NB4 (cell line): ENCODE measurements at regions not wholly inside any gene's neighbourhood (a gene's known extent, or its start where the extent isn't known, plus 50 kb on each side); places are given as distances from the start of the nearest gene placed in this dataset.

Experiments used
- POLR2A ChIP-seq: IDR thresholded peaks from 2 replicates; pipeline ENCODE4 v1.6.1; 2011; ENCODE audit warnings: mild to moderate bottlenecking; ENCODE audit not compliant: insufficient read length; ENCODE audit errors: extremely low read depth
- TF ChIP-seq, protein P1 (sequence below): IDR thresholded peaks from one replicate; pipeline ENCODE4 v1.5.1; 2012; ENCODE audit warnings: low read depth, low read length
- TF ChIP-seq, protein P2 (sequence below): IDR thresholded peaks from 2 replicates; pipeline ENCODE4 v1.6.1; 2011; ENCODE audit warnings: low read depth, low read length

DNA sequence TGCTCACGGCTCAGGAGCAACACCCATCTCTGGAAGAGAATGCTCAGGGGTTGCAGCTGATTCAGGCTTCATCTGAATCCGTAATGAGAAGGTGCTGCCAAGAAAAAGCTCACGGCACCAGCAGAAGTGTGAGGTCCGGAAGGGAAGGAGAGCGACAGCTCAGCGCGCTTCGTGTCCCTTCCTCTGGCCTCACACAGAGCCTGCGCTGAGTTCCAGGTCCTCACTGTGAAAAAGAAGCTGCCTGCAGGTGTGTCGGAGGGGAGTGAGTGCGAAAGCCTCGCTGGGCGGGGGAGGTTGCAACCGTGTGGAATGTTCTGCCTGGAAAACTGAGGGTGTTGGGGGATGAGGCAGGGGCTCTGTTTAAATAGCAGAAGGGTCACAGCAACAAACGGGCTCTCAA, 76.2 kb upstream of the TWIST2 start:
- TF ChIP-seq, protein P1, sequence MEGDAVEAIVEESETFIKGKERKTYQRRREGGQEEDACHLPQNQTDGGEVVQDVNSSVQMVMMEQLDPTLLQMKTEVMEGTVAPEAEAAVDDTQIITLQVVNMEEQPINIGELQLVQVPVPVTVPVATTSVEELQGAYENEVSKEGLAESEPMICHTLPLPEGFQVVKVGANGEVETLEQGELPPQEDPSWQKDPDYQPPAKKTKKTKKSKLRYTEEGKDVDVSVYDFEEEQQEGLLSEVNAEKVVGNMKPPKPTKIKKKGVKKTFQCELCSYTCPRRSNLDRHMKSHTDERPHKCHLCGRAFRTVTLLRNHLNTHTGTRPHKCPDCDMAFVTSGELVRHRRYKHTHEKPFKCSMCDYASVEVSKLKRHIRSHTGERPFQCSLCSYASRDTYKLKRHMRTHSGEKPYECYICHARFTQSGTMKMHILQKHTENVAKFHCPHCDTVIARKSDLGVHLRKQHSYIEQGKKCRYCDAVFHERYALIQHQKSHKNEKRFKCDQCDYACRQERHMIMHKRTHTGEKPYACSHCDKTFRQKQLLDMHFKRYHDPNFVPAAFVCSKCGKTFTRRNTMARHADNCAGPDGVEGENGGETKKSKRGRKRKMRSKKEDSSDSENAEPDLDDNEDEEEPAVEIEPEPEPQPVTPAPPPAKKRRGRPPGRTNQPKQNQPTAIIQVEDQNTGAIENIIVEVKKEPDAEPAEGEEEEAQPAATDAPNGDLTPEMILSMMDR, result no peak
- no peak for TF ChIP-seq POLR2A
- TF ChIP-seq, protein P2, sequence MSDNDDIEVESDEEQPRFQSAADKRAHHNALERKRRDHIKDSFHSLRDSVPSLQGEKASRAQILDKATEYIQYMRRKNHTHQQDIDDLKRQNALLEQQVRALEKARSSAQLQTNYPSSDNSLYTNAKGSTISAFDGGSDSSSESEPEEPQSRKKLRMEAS, result no peak
